ENCODE measurements at regions not wholly inside any gene's neighbourhood (a gene's known extent, or its start where the extent isn't known, plus 50 kb on each side); places are given as distances from the start of the nearest gene placed in this dataset.

GRCh38 chr12:4135919-4136605, 137.5 kb upstream of the CCND2 start (continued):
- TF ChIP-seq CTCF (conservative IDR thresholded peaks at IDR 0.05; ENCODE audit: low read depth in 2 of 2) (no peak), CREB1 (CRISPR knock-in tag; IDR thresholded peaks at IDR 0.05; ENCODE audit: low read depth) (no peak), ETS1 (IDR thresholded peaks at IDR 0.05) (no peak)

GRCh38 chr12:4134448-4135263, 138.9 kb upstream of the CCND2 start:
- Histone ChIP-seq H2AFZ (no peak overlapping the region), H3K36me3 (ENCODE audit: insufficient read depth) (no peaks in the 10 kb centered on the region), H3K4me3 (peak overlapping the region; percentile 17), H3K4me2 (peak overlapping the region; percentile 59), H3K27ac (ENCODE audit: low read depth) (peak overlapping the region; percentile 86), H3K79me2 (replicated peaks; ENCODE audit: insufficient read depth) (no peaks in the 10 kb centered on the region), H3K4me1 (ENCODE audit: insufficient read depth) (peaks cover 24% of the 10 kb centered on the region), H3K27me3 (ENCODE audit: insufficient read depth) (no peaks in the 10 kb centered on the region), H4K20me1 (replicated peaks; ENCODE audit: insufficient read depth) (no peaks in the 10 kb centered on the region), H3F3A (replicated peaks; ENCODE audit: low read depth) (peaks cover 7% of the 10 kb centered on the region; the same call in 1 of the 2 replicates), H3K9me2 (ENCODE audit: insufficient read depth) (no peaks in the 10 kb centered on the region)
- Mint-ChIP-seq H3K27me3 (ENCODE audit: insufficient read depth, low read depth, poor library complexity) (peaks cover 14% of the 10 kb centered on the region), H3K36me3 (ENCODE audit: low read depth) (no peaks in the 10 kb centered on the region), H3K4me3 (peak overlapping the region; percentile 58), H3K9me3 (peaks cover 3% of the 10 kb centered on the region; the same call in 1 of the 3 replicates), H3K27ac (peak overlapping the region; percentile 98), H3K4me1 (peaks cover 56% of the 10 kb centered on the region)
- DNase-seq (ENCODE audit: low spot score) (peak; percentile 97), ATAC-seq (peak; percentile 79)
- TF ChIP-seq ZNF114 (CRISPR knock-in tag; IDR thresholded peaks at IDR 0.05) (no peak), NANOG (IDR thresholded peaks at IDR 0.05; ENCODE audit: borderline replicate concordance) (peak; percentile 60; the same call in 1 of the 2 replicates), ZNF462 (CRISPR knock-in tag; IDR thresholded peaks at IDR 0.05) (peak; percentile 34; the same call in 1 of the 2 replicates), CTCF (conservative IDR thresholded peaks at IDR 0.05; ENCODE audit: low read depth in 2 of 2) (no peak), STAT1 (IDR thresholded peaks at IDR 0.05; ENCODE audit: unreplicated experiment) (no peak), ZNF331 (CRISPR knock-in tag; IDR thresholded peaks at IDR 0.05; ENCODE audit: low read depth) (no peak), POLR2AphosphoS5 (IDR thresholded peaks at IDR 0.05; ENCODE audit: low read depth) (peak; percentile 54; the same call in 1 of the 2 replicates), EZH2 (IDR thresholded peaks at IDR 0.05; ENCODE audit: low read depth, unreplicated experiment) (no peak)

Measured in GM23338 (cell line).